AG04450 (cell line): ENCODE measurements at regions not wholly inside any gene's neighbourhood (a gene's known extent, or its start where the extent isn't known, plus 50 kb on each side); places are given as distances from the start of the nearest gene placed in this dataset.
"Not testable (repeated sequence)": the region's sequence is repeated elsewhere in the genome, so short reads cannot be mapped to it uniquely, and the experiment has no call there.

ENCODE experiments used
- CTCF ChIA-PET: fragments of 300-600, 350-600 bp; formaldehyde crosslinking; extraction: SDS; loops from one replicate; lab custom pipeline; 2022; ENCODE audit warnings: antibody characterized with exemption, inconsistent platforms; lab: Charles Lee
- POLR2A ChIA-PET: fragments of 350-600 bp; formaldehyde crosslinking; extraction: SDS; loops from one replicate; lab custom pipeline; 2021; ENCODE audit warnings: antibody characterized with exemption, inconsistent platforms; lab: Yijun Ruan, JAX
- DNase-seq: peaks from one replicate; pipeline ENCODE4 v3.0.0-alpha.2; 2011; ENCODE audit warnings: low read depth, low spot score
- H3K27ac ChIP-seq: one replicate; pipeline ENCODE4 v1.5.1; 2012; ENCODE audit warnings: low read depth, low read length, control low read depth
- H3K27me3 ChIP-seq: one replicate; pipeline ENCODE4 v1.6.0; 2012; ENCODE audit warnings: low read length; ENCODE audit not compliant: control insufficient read depth, insufficient read depth
- H3K4me3 ChIP-seq: 2 replicates; pipeline ENCODE4 v1.5.1; 2011; ENCODE audit warnings: mild to moderate bottlenecking, low read depth, low read length, control low read depth
- H3K9me3 ChIP-seq: 2 replicates; pipeline ENCODE4 v1.5.1; 2012; ENCODE audit warnings: low read length; ENCODE audit not compliant: control insufficient read depth, insufficient read depth
- TF ChIP-seq, protein P1 (sequence below): IDR thresholded peaks from 2 replicates; pipeline ENCODE4 v1.5.1; 2011; ENCODE audit warnings: low read depth, low read length, control low read depth, inconsistent platforms

DNA sequence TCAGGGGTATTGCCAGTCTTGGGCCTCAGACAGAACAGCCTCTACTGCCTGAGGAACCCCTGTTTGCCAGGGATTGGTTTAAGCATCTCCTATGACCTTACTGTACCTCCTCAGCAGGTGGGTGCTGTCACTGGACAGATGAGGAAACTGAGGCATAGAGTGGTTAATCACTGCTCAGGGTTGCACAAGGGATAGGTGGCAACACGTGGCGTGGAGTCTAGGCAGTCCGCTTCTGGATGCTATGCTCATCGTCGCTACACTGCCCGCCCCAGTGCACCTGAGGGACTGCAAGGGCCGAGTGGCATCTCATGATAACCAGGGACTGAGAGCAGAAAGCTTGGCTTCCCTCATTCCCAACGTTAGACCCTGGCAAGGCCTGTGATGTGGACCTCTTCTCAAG, 101.8 kb upstream of the SULF2 start:
- TF ChIP-seq, protein P1, sequence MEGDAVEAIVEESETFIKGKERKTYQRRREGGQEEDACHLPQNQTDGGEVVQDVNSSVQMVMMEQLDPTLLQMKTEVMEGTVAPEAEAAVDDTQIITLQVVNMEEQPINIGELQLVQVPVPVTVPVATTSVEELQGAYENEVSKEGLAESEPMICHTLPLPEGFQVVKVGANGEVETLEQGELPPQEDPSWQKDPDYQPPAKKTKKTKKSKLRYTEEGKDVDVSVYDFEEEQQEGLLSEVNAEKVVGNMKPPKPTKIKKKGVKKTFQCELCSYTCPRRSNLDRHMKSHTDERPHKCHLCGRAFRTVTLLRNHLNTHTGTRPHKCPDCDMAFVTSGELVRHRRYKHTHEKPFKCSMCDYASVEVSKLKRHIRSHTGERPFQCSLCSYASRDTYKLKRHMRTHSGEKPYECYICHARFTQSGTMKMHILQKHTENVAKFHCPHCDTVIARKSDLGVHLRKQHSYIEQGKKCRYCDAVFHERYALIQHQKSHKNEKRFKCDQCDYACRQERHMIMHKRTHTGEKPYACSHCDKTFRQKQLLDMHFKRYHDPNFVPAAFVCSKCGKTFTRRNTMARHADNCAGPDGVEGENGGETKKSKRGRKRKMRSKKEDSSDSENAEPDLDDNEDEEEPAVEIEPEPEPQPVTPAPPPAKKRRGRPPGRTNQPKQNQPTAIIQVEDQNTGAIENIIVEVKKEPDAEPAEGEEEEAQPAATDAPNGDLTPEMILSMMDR = no peak
- Histone ChIP-seq H3K27me3 (no peaks in the 10 kb centered on the region), H3K27ac (no peak overlapping the region), H3K9me3 (no peaks in the 10 kb centered on the region), H3K4me3 (no peak overlapping the region)
- POLR2A ChIA-PET = no interaction called here
- no peak for DNase-seq
- CTCF ChIA-PET = no interaction called here

DNA sequence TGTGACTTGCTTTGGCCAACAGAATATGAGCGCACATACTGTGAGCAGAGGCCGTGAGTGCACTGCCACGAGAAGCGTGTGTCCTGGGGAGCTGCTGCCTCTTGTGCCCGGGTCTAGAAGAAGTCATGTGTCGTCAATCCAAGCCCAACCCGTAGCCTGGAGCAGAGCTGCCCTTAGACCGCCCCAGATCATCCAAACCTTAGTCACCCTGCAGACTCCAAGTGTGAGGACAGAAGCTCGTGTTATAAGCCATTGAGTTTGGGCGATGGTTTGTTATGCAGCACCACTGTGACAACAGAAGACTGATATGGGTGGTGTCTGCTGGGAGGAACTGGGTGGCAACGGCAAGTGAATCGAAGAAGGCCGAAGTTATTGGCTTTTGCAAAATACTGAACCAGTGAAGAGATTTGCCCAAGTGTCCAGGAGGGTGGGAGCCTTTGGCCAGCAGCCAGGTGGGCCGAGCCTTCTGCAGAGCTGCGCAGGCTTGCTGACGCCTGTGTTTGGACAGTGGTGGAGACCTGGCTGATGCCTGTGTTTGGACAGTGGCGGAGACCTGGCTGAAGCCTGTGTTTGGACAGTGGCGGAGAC, 101.3 kb upstream of the SULF2 start:
- Histone ChIP-seq H3K4me3 (no peak overlapping the region), H3K9me3 (no peaks in the 10 kb centered on the region), H3K27ac (no peak overlapping the region), H3K27me3 (no peaks in the 10 kb centered on the region)
- POLR2A ChIA-PET = no interaction called here
- CTCF ChIA-PET = no interaction called here
- TF ChIP-seq, protein P1 = no peak
- DNase-seq = no peak

DNA sequence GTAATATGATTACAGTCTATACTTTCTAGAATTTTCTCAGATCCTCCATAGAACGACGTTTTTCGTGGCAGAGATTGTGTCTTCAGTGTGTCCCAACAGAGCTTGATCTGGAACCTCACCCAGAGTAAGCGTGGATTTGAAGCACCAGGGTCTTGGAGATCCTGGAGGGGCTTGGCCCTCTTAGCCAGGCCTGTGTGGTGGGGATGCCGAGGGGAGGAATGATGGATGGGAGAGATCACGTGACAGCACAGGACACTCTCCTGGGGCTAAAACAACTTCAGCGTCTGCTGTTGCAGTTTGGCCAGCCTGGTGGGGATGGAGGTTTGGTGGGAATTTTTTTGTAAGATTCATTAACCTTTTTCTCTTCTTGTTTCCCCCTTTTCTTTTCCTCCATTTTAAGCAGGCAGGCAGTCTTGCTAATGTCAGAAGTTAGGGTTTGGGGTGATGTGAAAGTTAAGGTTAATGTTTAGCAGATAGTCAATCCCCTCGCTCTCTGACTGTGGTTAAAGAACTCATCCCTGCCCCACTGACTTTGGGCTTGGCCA, 100.7 kb upstream of the SULF2 start:
- no peak for DNase-seq
- POLR2A ChIA-PET = no interaction called here
- Histone ChIP-seq H3K27me3 (no peaks in the 10 kb centered on the region), H3K4me3 (no peak overlapping the region), H3K9me3 (no peaks in the 10 kb centered on the region), H3K27ac (no peak overlapping the region)
- CTCF ChIA-PET = interaction anchor here (0.6 kb wide), 1 partner anchor 134 kb away, joined by 5 read pairs; no protein-coding TSS in a partner anchor
- TF ChIP-seq, protein P1 = no peak

DNA sequence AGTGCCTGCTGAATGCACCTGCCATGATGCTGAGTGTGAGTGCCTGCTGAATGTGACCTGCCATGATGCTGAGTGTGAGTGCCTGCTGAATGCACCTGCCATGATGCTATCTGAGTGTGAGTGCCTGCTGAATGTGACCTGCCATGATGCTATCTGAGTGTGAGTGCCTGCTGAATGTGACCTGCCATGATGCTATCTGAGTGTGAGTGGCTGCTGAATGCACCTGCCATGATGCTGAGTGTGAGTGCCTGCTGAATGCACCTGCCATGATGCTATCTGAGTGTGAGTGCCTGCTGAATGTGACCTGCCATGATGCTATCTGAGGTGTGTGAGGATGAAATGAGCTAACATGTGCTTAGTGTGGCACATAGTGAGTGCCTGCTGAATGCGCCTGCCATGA, 98.7 kb upstream of the SULF2 start:
- POLR2A ChIA-PET, H3K9me3 ChIP-seq, CTCF ChIA-PET, DNase-seq, H3K4me3 ChIP-seq, H3K27me3 ChIP-seq, H3K27ac ChIP-seq: not testable (repeated sequence)

DNA sequence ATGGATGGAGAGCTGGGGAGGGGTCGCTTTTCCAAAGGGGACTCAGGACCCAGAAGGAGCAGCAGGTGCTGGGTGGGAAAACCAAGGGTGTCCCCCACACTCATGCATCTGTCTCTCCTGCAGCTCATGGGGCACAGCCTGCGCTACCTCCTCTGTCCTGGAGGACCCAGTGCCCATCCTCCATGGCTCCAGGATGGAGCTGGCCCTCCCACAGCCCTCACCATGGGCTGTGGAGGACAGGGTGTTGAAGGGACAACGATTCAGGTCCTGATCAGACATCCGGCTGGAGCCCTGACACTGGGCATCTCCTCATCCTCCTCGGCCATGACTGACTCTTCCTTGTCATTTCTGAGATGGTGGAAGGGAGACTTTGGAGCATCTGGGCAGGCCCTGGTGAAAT, 97.9 kb upstream of the SULF2 start:
- no peak overlapping the region for H3K27ac ChIP-seq
- POLR2A ChIA-PET = no interaction called here
- no peaks in the 10 kb centered on the region for H3K27me3 ChIP-seq
- TF ChIP-seq, protein P1 = no peak
- CTCF ChIA-PET = no interaction called here
- H3K4me3 ChIP-seq = no peak overlapping the region
- no peaks in the 10 kb centered on the region for H3K9me3 ChIP-seq
- no peak for DNase-seq
